Activated CD8-positive, alpha-beta memory T cell treated with anti-CD3 and anti-CD28 coated beads, Interleukin-2, amount 10 ng/mL, durations not matched to agents 7 days and 5 days (primary cell): ENCODE measurements at regions not wholly inside any gene's neighbourhood (a gene's known extent, or its start where the extent isn't known, plus 50 kb on each side); places are given as distances from the start of the nearest gene placed in this dataset.

Source experiments
- ATAC-seq: fragments of 150-1000 bp; cut with Tn5 transposase; one replicate; pipeline ENCODE4 v1.10.0; 2021; ENCODE audit warnings: moderate library complexity
- CTCF ChIA-PET: fragments of 350-600 bp; sonication (Branson Sonifier 250); formaldehyde crosslinking; loops from one replicate; lab custom pipeline; 2021; ENCODE audit warnings: antibody characterized with exemption; lab: Charles Lee
- DNase-seq: peaks from one replicate; pipeline ENCODE4 v3.0.0-alpha.2; 2020
- H3K27ac Mint-ChIP-seq: one replicate; pipeline ENCODE4 v1.8.0; 2021; ENCODE audit warnings: mild to moderate bottlenecking, mixed read lengths
- H3K27me3 Mint-ChIP-seq: one replicate; pipeline ENCODE4 v1.8.0; 2021; ENCODE audit warnings: mixed read lengths
- H3K36me3 Mint-ChIP-seq: one replicate; pipeline ENCODE4 v1.8.0; 2021; ENCODE audit warnings: mild to moderate bottlenecking, mixed read lengths
- H3K4me1 Mint-ChIP-seq: one replicate; pipeline ENCODE4 v1.8.0; 2021; ENCODE audit warnings: mixed read lengths
- H3K4me3 Mint-ChIP-seq: one replicate; pipeline ENCODE4 v1.8.0; 2021; ENCODE audit warnings: mild to moderate bottlenecking, moderate library complexity, mixed read lengths
- H3K9me3 Mint-ChIP-seq: one replicate; pipeline ENCODE4 v1.8.0; 2022; ENCODE audit warnings: low read depth, mixed read lengths

DNA sequence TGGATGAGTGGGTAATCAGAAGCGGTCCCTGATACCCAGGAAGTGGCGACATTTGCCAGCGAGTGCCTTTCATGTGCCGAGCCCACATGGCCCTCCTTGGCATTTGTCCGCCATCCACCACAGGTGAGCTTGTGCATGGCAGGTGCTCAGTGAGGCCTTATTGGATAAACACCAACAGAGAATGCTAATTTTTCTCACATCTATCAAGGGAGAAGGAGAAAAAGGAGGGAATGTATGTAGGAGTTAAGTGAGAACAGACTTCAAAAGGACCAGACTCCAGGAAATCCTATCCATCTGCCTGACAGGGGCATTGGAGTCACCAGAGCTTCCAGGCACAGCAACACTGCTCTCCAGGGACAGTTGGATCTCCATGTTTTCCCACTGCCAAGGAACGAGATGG lies 143.5 kb upstream of the ZMIZ1 start:
- ATAC-seq = no peak
- H3K9me3 Mint-ChIP-seq = no peaks in the 10 kb centered on the region
- DNase-seq = no peak
- CTCF ChIA-PET = no interaction called here
- no peak overlapping the region for H3K27ac Mint-ChIP-seq
- no peak overlapping the region for H3K4me3 Mint-ChIP-seq
- H3K27me3 Mint-ChIP-seq = no peaks in the 10 kb centered on the region
- H3K4me1 Mint-ChIP-seq = no peaks in the 10 kb centered on the region
- no peaks in the 10 kb centered on the region for H3K36me3 Mint-ChIP-seq

DNA sequence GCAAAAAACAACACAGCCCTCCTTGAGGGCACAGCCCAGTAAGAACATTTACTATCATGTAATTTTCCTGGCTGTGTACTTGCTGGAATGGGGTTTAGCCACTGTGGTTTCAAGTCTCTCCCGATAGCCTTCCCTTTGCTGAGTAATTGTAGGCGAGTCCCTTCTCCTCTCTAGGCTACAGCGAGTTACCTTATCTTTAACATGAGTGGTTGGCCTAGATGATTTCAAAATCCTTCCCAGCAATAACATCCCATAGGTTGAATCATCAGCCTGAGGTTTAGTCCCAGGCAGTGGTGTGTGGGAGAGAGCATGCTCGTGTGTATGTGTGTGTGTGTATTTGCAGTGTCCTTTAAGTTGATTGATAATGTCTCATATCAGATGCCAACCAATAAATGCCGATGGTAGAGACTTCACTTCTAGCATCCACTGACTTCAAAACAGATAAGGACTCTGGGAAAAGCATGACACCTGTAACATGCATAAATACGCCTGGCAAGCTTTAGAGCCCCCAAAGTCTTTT lies 142.9 kb upstream of the ZMIZ1 start:
- ATAC-seq = no peak
- CTCF ChIA-PET = no interaction called here
- DNase-seq = no peak
- no peaks in the 10 kb centered on the region for H3K36me3 Mint-ChIP-seq
- H3K9me3 Mint-ChIP-seq = no peaks in the 10 kb centered on the region
- no peaks in the 10 kb centered on the region for H3K27me3 Mint-ChIP-seq
- no peaks in the 10 kb centered on the region for H3K4me1 Mint-ChIP-seq
- no peak overlapping the region for H3K27ac Mint-ChIP-seq
- H3K4me3 Mint-ChIP-seq = no peak overlapping the region

DNA sequence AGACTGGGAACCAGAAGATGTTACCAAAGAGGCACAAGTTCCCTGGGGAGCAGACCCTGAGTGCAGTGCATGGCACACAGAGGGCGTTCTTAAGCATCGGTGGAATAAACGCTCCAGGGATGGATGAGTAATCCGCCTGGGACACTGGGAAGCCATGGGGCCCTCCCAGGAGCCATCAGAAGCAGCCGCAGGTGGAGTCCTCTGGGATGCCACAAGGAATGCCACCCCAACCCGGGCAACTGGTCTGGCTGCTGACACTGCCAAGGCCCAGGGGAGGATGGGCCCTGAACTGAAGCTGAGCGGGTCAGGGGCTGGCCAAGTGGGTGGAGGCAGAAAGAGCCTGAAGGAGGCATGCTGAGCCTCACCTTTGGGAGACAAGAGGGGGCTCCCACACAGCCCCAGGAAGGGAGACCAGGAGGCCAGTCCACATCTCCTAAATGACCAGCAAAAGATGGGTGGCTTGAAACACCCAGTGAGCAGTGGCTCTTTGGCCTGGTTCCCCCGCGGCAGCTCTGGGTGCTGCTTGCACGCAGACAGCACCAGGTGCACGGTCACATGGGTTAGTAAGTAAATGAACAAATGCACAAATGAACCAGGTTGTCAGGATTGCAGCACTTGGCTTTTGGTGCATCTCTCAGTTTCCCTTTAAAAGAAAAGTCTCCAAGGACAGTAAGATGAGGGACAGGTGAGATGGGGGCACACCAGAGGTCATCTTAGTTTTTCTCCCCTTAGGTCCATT lies 141.3 kb upstream of the ZMIZ1 start:
- no peaks in the 10 kb centered on the region for H3K36me3 Mint-ChIP-seq
- DNase-seq (no peak), ATAC-seq (no peak)
- H3K27me3 Mint-ChIP-seq = no peaks in the 10 kb centered on the region
- H3K27ac Mint-ChIP-seq = no peak overlapping the region
- H3K9me3 Mint-ChIP-seq = no peaks in the 10 kb centered on the region
- H3K4me3 Mint-ChIP-seq = no peak overlapping the region
- CTCF ChIA-PET = interaction anchor here (1.4 kb wide), 1 partner anchor 9 kb away, joined by 3 read pairs; no protein-coding TSS in a partner anchor
- no peaks in the 10 kb centered on the region for H3K4me1 Mint-ChIP-seq

DNA sequence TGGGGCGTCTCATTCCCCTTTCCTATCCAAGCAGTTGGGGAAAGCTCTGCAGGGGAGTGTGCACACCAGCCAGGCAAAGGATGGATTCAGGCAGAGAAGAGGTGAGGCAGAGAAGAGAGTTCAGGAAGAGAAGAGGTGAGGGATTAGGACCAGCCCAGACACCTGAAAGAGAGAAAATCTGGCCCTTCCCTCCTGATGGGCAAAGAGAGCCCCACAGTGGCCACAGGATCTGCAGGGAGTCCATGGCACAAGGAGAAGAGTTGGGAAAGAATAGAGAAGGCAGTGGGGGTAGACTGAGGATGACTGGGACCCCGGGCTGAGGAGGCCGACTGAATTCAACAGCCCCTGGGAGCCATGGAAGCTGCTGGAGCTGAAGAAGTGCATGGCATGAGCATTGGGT lies 140.4 kb upstream of the ZMIZ1 start:
- Mint-ChIP-seq H3K27ac (no peak overlapping the region), H3K9me3 (no peaks in the 10 kb centered on the region), H3K4me1 (no peaks in the 10 kb centered on the region), H3K27me3 (no peaks in the 10 kb centered on the region), H3K4me3 (no peak overlapping the region), H3K36me3 (no peaks in the 10 kb centered on the region)
- CTCF ChIA-PET = interaction anchor here (1.4 kb wide), 1 partner anchor 10 kb away, joined by 3 read pairs; no protein-coding TSS in a partner anchor
- DNase-seq = no peak
- ATAC-seq = no peak

DNA sequence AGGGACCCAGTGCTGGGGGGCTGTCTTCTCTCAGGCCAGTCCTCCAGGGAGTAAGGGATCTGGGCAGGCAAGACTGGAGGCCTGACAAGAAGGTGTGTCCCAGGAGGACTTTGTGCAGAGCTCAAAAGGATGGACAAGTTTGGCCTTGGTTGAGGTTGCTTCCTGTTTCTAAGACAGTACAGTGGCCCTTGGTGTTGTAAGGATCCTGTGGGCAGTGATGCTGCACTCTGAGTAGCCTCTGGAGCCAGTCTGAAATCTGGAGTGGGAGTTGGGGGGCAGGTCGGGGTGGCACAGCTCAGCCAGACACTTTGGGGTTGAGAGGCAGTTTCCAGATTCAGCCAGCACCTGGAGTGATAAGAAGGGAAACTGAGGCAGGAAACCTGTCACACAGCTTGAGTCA lies 139.2 kb upstream of the ZMIZ1 start:
- CTCF ChIA-PET = interaction anchor here (1.3 kb wide), 1 partner anchor 266 kb away, joined by 3 read pairs; no protein-coding TSS in a partner anchor
- no peak for DNase-seq
- no peaks in the 10 kb centered on the region for H3K27me3 Mint-ChIP-seq
- no peak overlapping the region for H3K27ac Mint-ChIP-seq
- H3K9me3 Mint-ChIP-seq = no peaks in the 10 kb centered on the region
- ATAC-seq = no peak
- H3K4me3 Mint-ChIP-seq = no peak overlapping the region
- no peaks in the 10 kb centered on the region for H3K4me1 Mint-ChIP-seq
- H3K36me3 Mint-ChIP-seq = no peaks in the 10 kb centered on the region

DNA sequence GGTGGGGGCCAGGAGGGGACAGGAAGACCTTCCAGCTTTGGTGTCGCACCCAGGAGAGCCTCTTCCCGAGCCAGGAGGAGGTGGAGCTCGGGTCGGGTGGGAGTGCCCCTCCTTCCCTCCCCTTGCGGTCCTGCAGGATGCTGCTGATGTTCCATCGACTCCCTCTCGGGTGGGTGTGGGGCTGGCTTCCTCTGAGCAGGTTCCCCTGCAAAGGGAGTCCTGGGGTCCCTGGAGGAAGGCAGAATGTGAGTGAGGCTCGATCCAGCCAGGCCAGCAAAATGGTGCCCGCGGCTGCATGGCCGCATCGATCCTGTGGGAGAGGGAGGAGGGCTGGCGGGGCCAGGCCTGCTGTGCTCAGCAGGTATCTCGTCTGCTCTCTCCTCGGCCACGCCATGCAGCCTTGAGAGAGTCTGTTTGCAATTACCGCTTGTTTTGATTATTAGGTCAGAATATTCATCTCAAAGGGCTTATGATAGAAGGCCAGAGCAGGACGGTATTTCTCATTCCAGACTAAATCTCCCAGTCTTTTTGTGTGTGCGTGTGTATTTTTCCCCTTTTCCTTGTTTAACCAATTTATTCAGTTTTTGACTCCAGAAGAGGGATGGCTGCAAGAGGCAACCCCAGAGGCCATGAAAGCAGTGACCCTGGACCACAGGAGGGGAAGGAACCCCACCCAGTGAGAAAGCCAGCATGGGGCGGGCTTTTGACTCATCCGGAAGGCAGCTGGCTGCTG lies 137.3 kb upstream of the ZMIZ1 start:
- Mint-ChIP-seq H3K4me3 (no peak overlapping the region), H3K4me1 (no peaks in the 10 kb centered on the region), H3K27ac (no peak overlapping the region), H3K27me3 (no peaks in the 10 kb centered on the region), H3K36me3 (no peaks in the 10 kb centered on the region), H3K9me3 (no peaks in the 10 kb centered on the region)
- no peak for ATAC-seq
- no peak for DNase-seq
- CTCF ChIA-PET = interaction anchor here (0.8 kb wide), 1 partner anchor 263 kb away, joined by 3 read pairs; no protein-coding TSS in a partner anchor

DNA sequence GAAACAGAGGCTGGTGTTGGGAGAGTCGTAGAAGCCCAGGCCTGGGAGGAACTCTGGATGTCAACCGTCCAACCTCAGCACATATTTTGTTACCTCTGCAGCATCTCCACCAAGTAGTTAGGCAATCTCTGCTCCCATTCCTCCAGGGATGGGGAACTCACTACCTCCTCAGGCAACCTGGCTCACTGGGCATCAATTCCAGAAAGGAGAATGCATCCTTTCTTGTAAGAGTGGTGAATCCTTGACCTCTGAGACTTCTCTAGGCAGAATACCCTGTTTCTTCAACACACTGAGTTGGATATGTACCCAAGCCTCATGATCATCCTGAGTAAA lies 136.7 kb upstream of the ZMIZ1 start:
- no peaks in the 10 kb centered on the region for H3K4me1 Mint-ChIP-seq
- H3K27ac Mint-ChIP-seq = no peak overlapping the region
- CTCF ChIA-PET = no interaction called here
- H3K27me3 Mint-ChIP-seq = no peaks in the 10 kb centered on the region
- no peaks in the 10 kb centered on the region for H3K9me3 Mint-ChIP-seq
- H3K4me3 Mint-ChIP-seq = no peak overlapping the region
- H3K36me3 Mint-ChIP-seq = no peaks in the 10 kb centered on the region
- ATAC-seq = no peak
- no peak for DNase-seq

DNA sequence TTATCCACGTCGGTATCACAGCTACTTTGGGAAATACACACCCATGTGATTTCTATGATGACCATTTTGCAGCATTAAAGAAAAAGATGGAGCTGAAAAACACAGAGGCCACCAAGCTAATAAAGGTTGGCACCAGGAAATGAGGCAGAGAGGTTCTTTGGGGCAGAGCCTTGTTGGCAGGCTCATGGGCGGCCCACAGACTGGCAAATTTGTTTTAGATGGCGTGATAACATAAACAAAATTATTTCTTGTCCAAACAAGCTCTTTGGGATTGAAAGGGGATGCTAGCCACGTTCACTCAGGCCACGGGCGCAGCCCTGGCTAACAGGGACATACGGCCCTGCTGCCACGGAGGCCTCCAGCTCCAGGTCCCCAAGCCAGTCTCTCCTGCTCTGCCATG lies 135.9 kb upstream of the ZMIZ1 start:
- Mint-ChIP-seq H3K27me3 (no peaks in the 10 kb centered on the region), H3K4me1 (no peaks in the 10 kb centered on the region), H3K9me3 (no peaks in the 10 kb centered on the region), H3K36me3 (no peaks in the 10 kb centered on the region), H3K27ac (no peak overlapping the region), H3K4me3 (no peak overlapping the region)
- DNase-seq (no peak), ATAC-seq (no peak)
- CTCF ChIA-PET = interaction anchor here (1.0 to 1.2 kb wide), 2 partner anchors 137 to 262 kb away, joined by 3 to 4 read pairs; no protein-coding TSS in a partner anchor

DNA sequence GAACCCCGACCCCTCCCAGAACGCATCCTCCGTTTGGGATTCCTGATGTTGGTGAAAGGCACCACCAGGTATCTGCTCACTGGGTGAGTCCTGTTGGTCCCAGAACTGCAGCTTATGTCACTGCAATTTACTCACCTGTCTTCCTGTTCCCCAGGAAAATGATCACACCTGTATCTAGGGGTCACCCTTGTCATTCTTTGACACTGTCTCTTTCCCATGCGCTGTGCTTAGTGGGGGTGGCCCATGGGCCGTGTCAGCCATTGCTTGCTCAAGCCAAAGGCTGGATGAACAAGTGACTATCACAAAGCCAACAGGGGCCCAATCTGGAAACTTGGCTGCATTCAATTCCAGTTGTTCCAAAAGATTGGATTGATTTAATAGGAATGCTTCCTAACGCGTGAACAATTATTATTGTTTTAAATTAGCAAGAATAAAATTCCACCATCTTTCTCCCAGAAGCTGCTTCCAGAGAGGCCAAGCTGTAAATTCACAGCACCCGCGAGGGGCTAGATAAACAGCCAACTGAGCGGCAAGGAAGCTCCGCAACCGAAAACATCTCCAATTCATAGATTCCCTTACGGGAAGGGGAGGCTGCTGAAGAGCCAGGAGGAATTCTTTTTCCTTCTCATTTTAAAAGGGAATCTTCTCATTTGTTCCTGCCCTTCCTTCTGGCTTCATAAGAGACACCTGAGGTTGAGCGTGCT lies 134.8 kb upstream of the ZMIZ1 start:
- H3K4me1 Mint-ChIP-seq = no peaks in the 10 kb centered on the region
- ATAC-seq = no peak

DNA sequence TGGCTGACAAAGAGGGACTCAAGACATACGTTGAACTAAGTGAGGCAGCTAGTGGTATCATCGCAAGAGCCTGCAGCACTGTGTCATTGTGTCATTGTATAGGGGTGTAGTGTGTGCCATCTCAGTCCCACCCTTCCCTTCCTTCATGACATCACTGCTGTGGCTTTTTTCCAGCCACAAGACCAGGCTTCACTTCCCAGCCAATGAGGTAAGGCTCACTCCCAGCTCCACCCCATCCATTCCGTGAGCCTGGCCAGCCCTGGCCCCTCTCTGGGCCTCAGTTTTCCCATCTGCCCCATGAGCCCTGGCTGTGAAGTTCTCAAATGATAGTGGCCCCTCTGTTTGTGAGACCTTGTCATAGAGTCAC lies 134.3 kb upstream of the ZMIZ1 start:
- CTCF ChIA-PET = interaction anchor here (0.8 kb wide), 1 partner anchor 261 kb away, joined by 3 read pairs; no protein-coding TSS in a partner anchor

More for the DNA sequence above, 134.8 kb upstream of the ZMIZ1 start:
- Mint-ChIP-seq H3K9me3 (no peaks in the 10 kb centered on the region), H3K36me3 (no peaks in the 10 kb centered on the region), H3K27me3 (no peaks in the 10 kb centered on the region), H3K27ac (no peak overlapping the region), H3K4me3 (no peak overlapping the region)
- CTCF ChIA-PET = interaction anchor here (1.2 kb wide), 1 partner anchor 135 kb away, joined by 3 read pairs; no protein-coding TSS in a partner anchor
- no peak for DNase-seq

DNA sequence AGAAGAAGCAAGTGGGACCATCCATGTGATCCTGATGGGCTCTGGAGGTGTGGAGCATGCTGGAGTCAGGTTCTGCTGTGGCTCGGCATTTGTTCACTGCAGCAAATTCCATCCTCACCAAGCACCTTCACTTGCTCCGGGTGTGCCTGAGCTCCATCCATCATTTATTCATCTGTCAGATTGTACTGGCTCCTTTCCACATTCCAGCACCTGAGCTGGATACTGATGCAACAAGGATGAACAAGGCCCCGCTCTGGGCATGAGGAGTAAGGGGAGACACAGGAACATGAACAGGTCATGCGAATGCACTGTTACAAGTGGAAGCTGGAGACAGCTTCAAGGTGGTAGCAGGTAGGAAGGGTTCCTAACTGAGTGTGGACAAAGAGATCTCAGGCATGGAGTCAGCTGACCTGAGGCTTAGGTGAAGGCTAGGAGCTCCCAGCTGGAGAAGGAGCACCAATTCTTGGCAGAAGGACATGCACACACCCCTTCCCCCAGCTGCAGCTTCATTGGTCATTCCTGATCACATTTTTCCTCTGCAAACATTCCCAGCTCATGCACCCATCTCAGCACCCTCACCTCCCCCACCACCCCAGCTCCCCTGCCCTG lies 133.7 kb upstream of the ZMIZ1 start:
- Mint-ChIP-seq H3K4me1 (no peaks in the 10 kb centered on the region), H3K27ac (no peak overlapping the region), H3K4me3 (no peak overlapping the region), H3K36me3 (no peaks in the 10 kb centered on the region), H3K27me3 (no peaks in the 10 kb centered on the region), H3K9me3 (no peaks in the 10 kb centered on the region)
- CTCF ChIA-PET = interaction anchor here (0.8 kb wide), 1 partner anchor 260 kb away, joined by 3 read pairs; no protein-coding TSS in a partner anchor
- ATAC-seq (no peak), DNase-seq (no peak)

More for the DNA sequence above, 134.3 kb upstream of the ZMIZ1 start:
- Mint-ChIP-seq H3K4me1 (no peaks in the 10 kb centered on the region), H3K27me3 (no peaks in the 10 kb centered on the region), H3K4me3 (no peak overlapping the region), H3K9me3 (no peaks in the 10 kb centered on the region), H3K36me3 (no peaks in the 10 kb centered on the region), H3K27ac (no peak overlapping the region)
- ATAC-seq = no peak
- DNase-seq = no peak

DNA sequence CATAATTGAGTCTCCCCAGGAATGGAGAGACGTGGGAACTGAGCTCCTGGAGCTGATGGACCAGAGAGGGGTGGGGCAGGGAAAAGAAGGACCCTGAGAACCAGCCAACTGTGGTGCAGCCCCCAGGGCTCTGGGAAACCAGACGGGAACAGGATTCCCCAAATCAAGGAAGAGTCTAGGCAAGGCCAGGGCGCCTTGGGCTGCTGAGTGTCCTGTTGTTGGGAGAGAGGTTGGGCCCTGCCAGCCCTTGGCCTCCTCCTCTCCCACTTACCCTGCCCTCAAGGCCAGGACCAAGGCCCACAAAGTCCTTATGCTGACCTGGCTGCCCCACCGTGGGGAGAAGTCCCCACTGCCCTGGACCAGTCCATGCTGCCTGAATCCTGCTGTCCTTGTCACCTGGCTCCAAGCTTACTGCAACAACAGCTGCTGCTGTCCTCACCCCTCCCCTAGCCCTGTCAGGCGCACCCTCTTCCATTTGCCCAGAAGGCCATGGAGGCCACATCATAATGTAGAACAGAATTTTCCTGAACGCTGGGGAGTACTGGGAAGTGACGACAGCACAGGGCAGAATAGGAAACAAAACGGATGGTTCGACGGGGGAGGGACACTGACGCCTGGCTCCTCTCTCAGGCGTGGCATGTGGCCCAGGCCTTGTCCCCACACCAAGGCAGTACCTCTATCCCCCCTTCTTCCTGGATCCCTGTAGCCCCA lies 132.9 kb upstream of the ZMIZ1 start:
- CTCF ChIA-PET = no interaction called here
- Mint-ChIP-seq H3K4me1 (no peaks in the 10 kb centered on the region), H3K9me3 (no peaks in the 10 kb centered on the region), H3K27me3 (no peaks in the 10 kb centered on the region), H3K4me3 (no peak overlapping the region), H3K36me3 (no peaks in the 10 kb centered on the region), H3K27ac (no peak overlapping the region)
- no peak for DNase-seq
- ATAC-seq = no peak
